ENCODE measurements at regions not wholly inside any gene's neighbourhood (a gene's known extent, or its start where the extent isn't known, plus 50 kb on each side); places are given as distances from the start of the nearest gene placed in this dataset.

DNA sequence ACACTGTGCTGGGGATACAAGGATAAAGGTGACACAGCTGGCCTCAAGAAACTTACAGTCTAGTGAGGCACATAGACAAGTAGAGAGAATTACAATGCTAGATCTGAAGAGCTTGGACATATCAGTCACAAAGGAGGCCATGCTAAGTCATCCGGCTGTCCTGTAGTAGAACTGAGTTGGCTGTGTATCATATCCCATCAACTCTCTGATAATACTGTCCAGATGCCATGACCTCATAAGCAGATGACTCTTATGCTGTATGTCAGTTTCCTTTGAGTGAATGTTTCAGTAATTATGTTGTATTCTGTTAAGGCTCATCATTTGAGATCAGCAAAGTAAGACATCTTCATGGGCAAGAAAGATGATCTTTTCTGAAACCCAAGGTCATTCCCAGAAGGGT, 442.9 kb downstream of the MID1IP1 start:
- no peak for DNase-seq
- Histone ChIP-seq H3K4me1 (no peaks in the 10 kb centered on the region), H3K27ac (no peak overlapping the region), H3K27me3 (no peaks in the 10 kb centered on the region), H3K36me3 (no peaks in the 10 kb centered on the region), H3K4me3 (no peak overlapping the region), H3K9me3 (no peaks in the 10 kb centered on the region)
- intact Hi-C loops (cut with DNase I), result no loop called here
- TF ChIP-seq POLR2A (IDR thresholded peaks at IDR 0.05), result no peak
- TF ChIP-seq, protein P1, sequence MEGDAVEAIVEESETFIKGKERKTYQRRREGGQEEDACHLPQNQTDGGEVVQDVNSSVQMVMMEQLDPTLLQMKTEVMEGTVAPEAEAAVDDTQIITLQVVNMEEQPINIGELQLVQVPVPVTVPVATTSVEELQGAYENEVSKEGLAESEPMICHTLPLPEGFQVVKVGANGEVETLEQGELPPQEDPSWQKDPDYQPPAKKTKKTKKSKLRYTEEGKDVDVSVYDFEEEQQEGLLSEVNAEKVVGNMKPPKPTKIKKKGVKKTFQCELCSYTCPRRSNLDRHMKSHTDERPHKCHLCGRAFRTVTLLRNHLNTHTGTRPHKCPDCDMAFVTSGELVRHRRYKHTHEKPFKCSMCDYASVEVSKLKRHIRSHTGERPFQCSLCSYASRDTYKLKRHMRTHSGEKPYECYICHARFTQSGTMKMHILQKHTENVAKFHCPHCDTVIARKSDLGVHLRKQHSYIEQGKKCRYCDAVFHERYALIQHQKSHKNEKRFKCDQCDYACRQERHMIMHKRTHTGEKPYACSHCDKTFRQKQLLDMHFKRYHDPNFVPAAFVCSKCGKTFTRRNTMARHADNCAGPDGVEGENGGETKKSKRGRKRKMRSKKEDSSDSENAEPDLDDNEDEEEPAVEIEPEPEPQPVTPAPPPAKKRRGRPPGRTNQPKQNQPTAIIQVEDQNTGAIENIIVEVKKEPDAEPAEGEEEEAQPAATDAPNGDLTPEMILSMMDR (IDR thresholded peaks at IDR 0.05), result no peak
- no peak for TF ChIP-seq POLR2AphosphoS5 (IDR thresholded peaks at IDR 0.05)
- no peak for TF ChIP-seq EP300 (IDR thresholded peaks at IDR 0.05)
- 78 to 81% methylated on average over 1 of the region's 1 CpG for WGBS, 2 donors

DNA sequence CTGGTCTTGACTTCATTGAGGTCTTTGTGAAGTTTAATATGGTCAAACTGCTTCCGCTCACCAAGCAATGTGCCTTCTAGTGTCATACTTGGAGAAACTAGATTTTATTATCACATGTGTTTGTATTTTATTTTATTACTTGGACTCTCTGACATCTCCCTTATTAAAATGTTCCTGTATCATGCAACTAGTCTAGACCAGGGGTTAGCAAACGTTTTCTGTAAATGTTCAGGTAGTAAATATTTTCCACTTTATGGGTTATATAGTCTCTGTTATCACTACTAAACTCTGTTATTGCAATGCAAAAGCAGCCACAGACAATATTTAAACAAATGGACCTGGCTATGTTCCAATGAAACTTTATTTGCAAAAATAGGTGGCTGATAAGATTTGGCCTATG, 443.8 kb downstream of the MID1IP1 start:
- Histone ChIP-seq H3K9me3 (no peaks in the 10 kb centered on the region), H3K36me3 (no peaks in the 10 kb centered on the region), H3K27ac (no peak overlapping the region), H3K27me3 (no peaks in the 10 kb centered on the region), H3K4me1 (no peaks in the 10 kb centered on the region), H3K4me3 (no peak overlapping the region)
- intact Hi-C loops (cut with DNase I), result no loop called here
- 12 to 61% methylated on average over 2 of the region's 2 CpGs for WGBS, 2 donors
- TF ChIP-seq, protein P1 (IDR thresholded peaks at IDR 0.05), result no peak
- no peak for TF ChIP-seq EP300 (IDR thresholded peaks at IDR 0.05)
- no peak for TF ChIP-seq POLR2AphosphoS5 (IDR thresholded peaks at IDR 0.05)
- TF ChIP-seq POLR2A (IDR thresholded peaks at IDR 0.05), result no peak
- no peak for DNase-seq

DNA sequence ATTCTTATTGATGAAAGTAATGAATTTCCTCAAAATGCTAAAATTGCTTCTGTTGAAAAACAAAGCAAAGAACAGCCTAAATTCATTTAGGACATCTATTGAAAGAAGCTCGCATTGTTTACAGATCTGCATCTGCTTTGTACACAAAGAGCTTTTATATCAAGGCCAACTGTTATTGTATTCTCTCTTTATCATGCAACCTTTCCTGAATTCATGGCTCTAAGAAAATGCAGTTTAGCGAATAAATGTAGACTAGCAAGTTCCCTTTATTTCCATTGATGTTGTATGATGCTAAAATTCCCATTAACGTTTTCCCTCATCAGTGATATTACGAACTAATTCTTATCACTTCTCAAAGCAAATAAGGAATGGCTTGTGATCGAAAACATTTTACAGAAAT, 446.3 kb downstream of the MID1IP1 start:
- Histone ChIP-seq H3K36me3 (no peaks in the 10 kb centered on the region), H3K27me3 (no peaks in the 10 kb centered on the region), H3K9me3 (no peaks in the 10 kb centered on the region), H3K27ac (no peak overlapping the region), H3K4me1 (no peaks in the 10 kb centered on the region), H3K4me3 (no peak overlapping the region)
- no peak for DNase-seq
- WGBS, 2 donors, result 78 to 92% methylated on average over 5 of the region's 5 CpGs
- TF ChIP-seq POLR2A (IDR thresholded peaks at IDR 0.05) (no peak), POLR2AphosphoS5 (IDR thresholded peaks at IDR 0.05) (no peak)
- intact Hi-C loops (cut with DNase I), result no loop called here

DNA sequence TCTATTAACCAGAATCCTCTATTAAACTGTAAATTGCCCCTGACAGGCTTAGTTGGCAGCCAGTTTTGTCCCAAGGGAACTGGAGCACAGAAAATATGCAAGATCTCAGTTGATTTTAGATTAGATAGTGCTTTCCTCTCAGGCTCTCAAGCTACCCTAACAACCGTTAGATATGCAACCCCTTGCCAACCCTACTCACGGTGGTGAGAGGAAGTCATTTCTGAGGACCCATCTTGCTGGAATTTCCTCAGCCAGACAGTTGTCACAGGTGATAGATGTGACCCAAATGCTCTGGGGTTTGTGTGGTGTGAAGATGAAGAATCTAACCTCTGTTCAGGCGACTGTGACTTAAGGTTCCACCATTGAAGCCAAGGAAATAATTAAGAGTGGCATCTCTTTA, 447.1 kb downstream of the MID1IP1 start:
- Histone ChIP-seq H3K27me3 (no peaks in the 10 kb centered on the region), H3K27ac (no peak overlapping the region), H3K4me1 (no peaks in the 10 kb centered on the region), H3K4me3 (no peak overlapping the region), H3K9me3 (no peaks in the 10 kb centered on the region), H3K36me3 (no peaks in the 10 kb centered on the region)
- WGBS, 2 donors, result 50 to 64% methylated on average over 3 of the region's 3 CpGs
- intact Hi-C loops (cut with DNase I), result no loop called here
- no peak for TF ChIP-seq POLR2A (IDR thresholded peaks at IDR 0.05)
- TF ChIP-seq, protein P1 (IDR thresholded peaks at IDR 0.05), result no peak
- TF ChIP-seq POLR2AphosphoS5 (IDR thresholded peaks at IDR 0.05), result no peak
- TF ChIP-seq EP300 (IDR thresholded peaks at IDR 0.05), result no peak
- DNase-seq, result no peak

DNA sequence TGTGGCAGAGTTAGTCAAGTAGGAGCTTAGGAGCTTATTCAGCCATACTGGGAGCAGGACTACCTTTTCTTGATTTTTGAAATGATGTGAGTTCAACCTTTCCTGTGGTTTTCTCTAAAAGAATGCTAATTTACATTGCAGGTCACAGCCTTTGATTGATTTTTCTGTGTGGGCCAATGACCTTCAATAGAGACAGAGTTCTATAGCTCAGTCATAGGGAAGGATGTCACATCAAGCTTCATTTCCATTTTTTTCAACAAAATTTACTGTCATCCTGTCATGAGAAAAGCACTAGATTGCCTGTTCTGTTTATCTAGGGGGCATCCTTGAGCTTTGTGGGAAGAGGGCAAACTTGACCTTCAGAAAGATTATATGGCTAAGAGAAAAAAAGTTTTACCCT, 448.7 kb downstream of the MID1IP1 start:
- H3K27me3 ChIP-seq, result no peaks in the 10 kb centered on the region
- no peaks in the 10 kb centered on the region for H3K4me1 ChIP-seq
- no peaks in the 10 kb centered on the region for H3K9me3 ChIP-seq
- H3K27ac ChIP-seq, result no peak overlapping the region
- DNase-seq, result no peak
- TF ChIP-seq POLR2AphosphoS5 (IDR thresholded peaks at IDR 0.05) (no peak), EP300 (IDR thresholded peaks at IDR 0.05) (no peak), POLR2A (IDR thresholded peaks at IDR 0.05) (no peak)
- TF ChIP-seq, protein P1 (IDR thresholded peaks at IDR 0.05), result no peak
- no peak overlapping the region for H3K4me3 ChIP-seq
- intact Hi-C loops (cut with DNase I), result no loop called here
- H3K36me3 ChIP-seq, result no peaks in the 10 kb centered on the region
